ENCODE measurements at regions not wholly inside any gene's neighbourhood (a gene's known extent, or its start where the extent isn't known, plus 50 kb on each side); places are given as distances from the start of the nearest gene placed in this dataset.

GRCh38 chr3:71896751-71897150 is 111.8 kb upstream of the PROK2 start (continued):
- TF ChIP-seq CTCF (IDR thresholded peaks at IDR 0.05; ENCODE audit: control extremely low read depth in 1 of 3, insufficient read depth in 1 of 3, low read depth in 1 of 3, low read length in 3 of 3) (no peak), SP4 (IDR thresholded peaks at IDR 0.05; ENCODE audit: low read length) (no peak)
- TF ChIP-seq, protein P1, sequence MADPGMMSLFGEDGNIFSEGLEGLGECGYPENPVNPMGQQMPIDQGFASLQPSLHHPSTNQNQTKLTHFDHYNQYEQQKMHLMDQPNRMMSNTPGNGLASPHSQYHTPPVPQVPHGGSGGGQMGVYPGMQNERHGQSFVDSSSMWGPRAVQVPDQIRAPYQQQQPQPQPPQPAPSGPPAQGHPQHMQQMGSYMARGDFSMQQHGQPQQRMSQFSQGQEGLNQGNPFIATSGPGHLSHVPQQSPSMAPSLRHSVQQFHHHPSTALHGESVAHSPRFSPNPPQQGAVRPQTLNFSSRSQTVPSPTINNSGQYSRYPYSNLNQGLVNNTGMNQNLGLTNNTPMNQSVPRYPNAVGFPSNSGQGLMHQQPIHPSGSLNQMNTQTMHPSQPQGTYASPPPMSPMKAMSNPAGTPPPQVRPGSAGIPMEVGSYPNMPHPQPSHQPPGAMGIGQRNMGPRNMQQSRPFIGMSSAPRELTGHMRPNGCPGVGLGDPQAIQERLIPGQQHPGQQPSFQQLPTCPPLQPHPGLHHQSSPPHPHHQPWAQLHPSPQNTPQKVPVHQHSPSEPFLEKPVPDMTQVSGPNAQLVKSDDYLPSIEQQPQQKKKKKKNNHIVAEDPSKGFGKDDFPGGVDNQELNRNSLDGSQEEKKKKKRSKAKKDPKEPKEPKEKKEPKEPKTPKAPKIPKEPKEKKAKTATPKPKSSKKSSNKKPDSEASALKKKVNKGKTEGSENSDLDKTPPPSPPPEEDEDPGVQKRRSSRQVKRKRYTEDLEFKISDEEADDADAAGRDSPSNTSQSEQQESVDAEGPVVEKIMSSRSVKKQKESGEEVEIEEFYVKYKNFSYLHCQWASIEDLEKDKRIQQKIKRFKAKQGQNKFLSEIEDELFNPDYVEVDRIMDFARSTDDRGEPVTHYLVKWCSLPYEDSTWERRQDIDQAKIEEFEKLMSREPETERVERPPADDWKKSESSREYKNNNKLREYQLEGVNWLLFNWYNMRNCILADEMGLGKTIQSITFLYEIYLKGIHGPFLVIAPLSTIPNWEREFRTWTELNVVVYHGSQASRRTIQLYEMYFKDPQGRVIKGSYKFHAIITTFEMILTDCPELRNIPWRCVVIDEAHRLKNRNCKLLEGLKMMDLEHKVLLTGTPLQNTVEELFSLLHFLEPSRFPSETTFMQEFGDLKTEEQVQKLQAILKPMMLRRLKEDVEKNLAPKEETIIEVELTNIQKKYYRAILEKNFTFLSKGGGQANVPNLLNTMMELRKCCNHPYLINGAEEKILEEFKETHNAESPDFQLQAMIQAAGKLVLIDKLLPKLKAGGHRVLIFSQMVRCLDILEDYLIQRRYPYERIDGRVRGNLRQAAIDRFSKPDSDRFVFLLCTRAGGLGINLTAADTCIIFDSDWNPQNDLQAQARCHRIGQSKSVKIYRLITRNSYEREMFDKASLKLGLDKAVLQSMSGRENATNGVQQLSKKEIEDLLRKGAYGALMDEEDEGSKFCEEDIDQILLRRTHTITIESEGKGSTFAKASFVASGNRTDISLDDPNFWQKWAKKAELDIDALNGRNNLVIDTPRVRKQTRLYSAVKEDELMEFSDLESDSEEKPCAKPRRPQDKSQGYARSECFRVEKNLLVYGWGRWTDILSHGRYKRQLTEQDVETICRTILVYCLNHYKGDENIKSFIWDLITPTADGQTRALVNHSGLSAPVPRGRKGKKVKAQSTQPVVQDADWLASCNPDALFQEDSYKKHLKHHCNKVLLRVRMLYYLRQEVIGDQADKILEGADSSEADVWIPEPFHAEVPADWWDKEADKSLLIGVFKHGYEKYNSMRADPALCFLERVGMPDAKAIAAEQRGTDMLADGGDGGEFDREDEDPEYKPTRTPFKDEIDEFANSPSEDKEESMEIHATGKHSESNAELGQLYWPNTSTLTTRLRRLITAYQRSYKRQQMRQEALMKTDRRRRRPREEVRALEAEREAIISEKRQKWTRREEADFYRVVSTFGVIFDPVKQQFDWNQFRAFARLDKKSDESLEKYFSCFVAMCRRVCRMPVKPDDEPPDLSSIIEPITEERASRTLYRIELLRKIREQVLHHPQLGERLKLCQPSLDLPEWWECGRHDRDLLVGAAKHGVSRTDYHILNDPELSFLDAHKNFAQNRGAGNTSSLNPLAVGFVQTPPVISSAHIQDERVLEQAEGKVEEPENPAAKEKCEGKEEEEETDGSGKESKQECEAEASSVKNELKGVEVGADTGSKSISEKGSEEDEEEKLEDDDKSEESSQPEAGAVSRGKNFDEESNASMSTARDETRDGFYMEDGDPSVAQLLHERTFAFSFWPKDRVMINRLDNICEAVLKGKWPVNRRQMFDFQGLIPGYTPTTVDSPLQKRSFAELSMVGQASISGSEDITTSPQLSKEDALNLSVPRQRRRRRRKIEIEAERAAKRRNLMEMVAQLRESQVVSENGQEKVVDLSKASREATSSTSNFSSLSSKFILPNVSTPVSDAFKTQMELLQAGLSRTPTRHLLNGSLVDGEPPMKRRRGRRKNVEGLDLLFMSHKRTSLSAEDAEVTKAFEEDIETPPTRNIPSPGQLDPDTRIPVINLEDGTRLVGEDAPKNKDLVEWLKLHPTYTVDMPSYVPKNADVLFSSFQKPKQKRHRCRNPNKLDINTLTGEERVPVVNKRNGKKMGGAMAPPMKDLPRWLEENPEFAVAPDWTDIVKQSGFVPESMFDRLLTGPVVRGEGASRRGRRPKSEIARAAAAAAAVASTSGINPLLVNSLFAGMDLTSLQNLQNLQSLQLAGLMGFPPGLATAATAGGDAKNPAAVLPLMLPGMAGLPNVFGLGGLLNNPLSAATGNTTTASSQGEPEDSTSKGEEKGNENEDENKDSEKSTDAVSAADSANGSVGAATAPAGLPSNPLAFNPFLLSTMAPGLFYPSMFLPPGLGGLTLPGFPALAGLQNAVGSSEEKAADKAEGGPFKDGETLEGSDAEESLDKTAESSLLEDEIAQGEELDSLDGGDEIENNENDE (IDR thresholded peaks at IDR 0.05; ENCODE audit: insufficient replicate concordance, low read length): no peak

All from H1 (cell line).